GF-D8 (cell line): ENCODE measurements at regions not wholly inside any gene's neighbourhood (a gene's known extent, or its start where the extent isn't known, plus 50 kb on each side); places are given as distances from the start of the nearest gene placed in this dataset.
A peak's percentile ranks its signal among the peaks of the same experiment; 100 is the strongest.

ENCODE experiments used
- DNase-seq: peaks from one replicate; lab custom pipeline; 2025; lab: John Stamatoyannopoulos, UW

DNA sequence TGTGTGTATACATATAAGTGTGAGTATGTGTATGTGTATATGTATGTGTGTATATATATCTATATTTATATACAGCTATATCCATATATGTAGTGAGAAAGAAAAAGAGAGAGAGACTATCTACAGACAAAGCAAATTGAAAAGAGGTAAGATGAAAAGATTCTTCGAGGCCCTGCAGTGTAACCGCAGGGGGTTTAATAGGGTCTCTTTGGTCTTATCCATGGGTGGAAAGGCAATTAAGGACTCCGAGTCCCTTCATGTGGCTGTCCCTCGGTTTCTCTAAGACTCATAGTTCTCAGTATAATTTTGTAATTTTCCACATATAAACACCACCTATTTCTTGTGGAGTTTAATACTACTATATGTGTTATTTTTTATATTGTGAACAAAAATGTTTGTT lies 50.6 kb upstream of the JAZF1 start:
- DNase-seq = no peak

DNA sequence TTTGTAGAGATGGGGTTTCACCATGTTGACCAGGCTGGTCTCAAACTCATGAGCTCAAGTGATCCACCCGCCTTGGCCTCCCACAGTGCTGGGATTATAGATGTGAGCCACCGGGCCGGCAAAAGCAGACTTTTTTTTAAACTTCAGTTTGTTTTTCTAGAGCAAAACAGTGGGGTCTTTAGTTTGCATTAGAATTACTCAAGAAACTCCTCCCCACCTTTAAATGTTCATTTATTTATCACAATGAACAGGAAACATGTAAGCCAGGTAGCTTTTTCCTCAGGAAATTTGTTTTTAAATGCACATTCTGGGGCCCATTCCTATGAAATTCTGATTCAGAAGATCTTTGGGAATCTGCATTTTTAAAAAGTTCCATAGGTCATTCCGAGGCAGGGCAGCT lies 56.0 kb upstream of the JAZF1 start:
- no peak for DNase-seq

DNA sequence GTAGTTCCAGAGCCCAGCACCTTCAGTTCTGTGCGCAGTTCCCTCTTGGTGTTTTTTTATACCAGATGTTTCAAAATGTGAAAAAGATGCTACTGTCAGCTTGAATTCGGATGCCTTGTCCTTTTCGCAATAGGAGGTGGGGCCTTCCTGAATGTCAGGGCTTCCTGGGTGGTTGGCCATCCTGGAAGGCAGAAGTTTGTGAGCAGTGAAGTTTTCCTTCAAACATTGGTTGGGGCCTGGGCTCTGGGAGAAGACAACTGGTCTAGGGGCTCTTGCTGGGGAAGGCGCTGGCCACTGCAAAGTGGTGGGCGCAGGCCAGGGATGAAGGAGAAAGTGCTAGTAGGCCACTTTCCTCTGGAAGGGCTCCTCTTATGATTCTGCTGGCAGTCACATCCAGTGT lies 56.8 kb upstream of the JAZF1 start:
- DNase-seq = peak; percentile 43

DNA sequence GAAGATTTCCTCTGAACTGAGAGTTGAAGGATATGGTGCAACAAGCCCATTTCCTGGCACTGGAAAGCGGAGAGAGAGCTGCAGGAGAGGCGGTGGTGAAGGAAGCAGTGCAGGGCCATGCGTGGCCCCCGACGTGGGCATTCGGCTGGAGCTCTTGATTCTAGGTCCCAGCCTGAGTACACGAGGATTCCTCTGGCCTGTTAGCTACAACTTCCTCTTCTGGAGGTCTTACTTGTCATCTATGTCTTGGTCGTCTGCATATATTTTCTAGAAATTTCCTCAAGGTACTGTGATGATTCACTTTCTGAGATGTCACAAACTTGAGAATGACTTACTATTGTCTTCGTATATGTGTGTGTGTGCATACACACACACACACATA lies 59.2 kb upstream of the JAZF1 start:
- peak; percentile 100 for DNase-seq

DNA sequence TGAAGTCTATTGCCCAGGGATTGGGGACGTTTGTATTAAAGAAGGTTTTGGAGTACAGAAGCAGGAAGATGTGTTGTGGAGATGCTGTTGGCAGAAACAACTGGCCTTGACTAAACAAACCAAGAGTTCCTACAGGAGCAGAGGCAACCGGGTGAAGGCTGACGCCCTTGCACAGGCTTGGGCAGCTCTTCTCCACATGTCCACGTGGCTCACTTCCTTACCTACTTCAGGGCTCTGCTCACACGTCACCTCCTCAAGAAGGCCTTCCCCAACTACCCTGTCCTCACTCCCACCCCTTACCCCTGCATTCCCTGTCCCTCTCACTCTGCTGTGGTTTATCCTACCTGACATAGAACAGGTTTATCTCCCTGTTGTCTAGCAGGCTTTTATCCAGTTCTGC lies 59.9 kb upstream of the JAZF1 start:
- peak; percentile 89 for DNase-seq

DNA sequence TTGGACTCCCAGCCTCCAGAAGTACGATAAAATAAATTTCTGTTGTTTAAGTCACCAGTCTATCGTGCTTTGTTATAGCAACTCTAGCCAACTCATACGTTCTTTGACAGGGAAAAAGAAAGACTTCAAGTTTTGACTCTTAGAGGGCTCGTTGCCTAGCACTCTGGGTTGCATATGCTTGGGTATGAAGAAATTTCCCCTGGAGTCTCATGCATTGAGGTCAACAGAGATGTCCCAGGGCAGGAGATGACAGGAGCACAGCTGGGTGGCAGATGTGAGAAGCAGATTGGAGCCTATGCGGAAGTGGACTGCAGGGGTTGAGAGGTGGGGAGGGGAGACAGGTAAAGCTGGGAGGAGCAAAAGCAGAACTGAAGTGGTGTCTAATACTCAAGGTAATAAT lies 63.3 kb upstream of the JAZF1 start:
- peak; percentile 63 for DNase-seq

DNA sequence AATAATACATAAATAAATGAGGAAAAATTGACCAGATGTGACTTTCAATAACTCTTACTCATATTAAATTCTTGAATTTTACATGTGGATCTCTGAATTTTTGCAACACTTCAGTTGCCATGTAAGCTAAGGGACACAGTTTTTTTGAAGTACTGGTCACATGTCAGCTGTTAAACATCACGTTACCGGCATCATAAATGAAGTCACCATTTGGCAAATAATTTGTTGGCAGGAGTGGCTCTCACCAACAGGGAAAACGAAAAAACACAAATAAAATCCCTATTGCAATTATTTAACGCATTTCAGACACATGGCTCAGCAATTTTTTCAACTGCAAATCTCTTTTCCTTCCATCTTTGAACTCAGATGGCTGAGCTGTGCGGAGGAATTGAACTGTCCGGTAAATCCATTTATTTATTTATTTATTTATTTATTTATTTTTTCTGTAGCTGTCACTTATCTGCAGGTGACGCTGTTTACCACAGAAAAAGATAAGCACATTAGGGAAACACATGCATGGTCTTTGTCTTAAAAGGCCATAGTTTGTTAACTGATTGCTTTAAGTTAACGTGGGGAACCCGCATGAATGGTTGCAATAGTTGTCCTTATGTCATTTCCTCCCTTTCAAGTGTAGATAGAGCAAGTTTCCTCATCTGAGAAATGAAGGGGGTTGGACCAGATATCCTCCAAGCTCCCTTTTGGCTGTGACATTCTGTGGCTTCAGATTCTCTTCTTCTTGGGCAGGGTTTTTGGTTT lies 64.7 kb upstream of the JAZF1 start:
- DNase-seq = peak; percentile 84

DNA sequence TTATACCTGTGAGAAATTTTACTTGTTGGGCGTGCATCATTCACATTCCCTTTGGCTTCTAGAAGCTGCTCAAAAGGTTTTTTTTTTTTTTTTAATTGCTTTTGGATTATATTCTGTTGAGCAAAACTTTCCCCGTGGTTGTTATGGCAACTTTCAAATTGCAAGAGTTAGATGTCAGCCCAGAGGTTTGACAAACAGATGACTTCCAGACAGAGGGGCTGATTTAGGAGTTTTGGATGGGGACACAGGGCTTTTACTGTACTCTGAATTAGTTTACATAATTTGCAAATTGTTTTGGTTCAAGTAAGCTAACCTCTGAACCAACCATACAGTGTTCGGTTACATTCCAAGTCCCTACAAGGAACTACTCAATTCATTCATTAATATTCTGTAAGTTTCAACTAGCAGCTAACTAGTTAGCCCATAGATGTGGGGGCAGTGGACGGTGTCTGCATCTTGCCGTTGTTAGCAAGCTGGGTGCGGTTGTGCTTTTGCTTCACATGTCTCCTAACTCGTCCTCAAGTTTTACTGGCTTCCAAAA lies 66.4 kb upstream of the JAZF1 start:
- DNase-seq = no peak

DNA sequence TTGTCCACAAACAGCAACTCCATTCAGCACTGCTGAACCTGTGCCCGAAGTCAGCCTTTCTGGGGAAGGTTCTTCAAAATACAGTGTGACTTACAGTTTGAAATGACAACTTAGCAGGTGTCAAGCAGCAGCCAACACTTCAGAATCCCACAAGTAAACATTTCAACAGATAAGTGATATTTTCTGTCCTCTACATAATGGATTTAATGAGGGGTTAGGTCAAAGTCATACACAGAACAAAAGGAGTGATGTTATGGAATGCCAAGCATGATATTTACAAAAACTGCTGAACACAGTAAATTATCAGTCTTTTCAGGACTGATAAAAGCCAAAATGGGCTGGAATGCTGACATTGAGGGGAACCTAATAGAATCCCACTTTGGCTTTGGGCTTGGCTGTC lies 77.6 kb upstream of the JAZF1 start:
- no peak for DNase-seq

DNA sequence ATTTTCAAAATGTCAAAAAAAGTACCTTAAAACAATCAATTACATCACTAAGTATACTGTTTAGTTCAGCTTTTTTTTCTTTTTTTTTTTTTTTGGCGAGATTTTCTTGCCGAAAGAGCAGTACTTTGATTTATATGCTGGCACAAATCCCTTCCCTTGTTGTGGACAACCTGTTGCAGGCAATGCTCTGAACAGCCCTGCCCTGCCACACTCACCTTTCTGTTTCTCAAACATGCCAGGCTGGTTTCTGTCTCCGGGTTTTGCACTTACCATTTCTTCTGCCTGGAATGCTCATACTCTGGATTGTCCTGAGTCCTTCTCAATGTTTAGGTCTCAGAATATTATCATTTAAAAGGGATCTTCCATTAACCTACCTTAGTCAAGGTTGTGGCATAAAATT lies 80.4 kb upstream of the JAZF1 start:
- no peak for DNase-seq

DNA sequence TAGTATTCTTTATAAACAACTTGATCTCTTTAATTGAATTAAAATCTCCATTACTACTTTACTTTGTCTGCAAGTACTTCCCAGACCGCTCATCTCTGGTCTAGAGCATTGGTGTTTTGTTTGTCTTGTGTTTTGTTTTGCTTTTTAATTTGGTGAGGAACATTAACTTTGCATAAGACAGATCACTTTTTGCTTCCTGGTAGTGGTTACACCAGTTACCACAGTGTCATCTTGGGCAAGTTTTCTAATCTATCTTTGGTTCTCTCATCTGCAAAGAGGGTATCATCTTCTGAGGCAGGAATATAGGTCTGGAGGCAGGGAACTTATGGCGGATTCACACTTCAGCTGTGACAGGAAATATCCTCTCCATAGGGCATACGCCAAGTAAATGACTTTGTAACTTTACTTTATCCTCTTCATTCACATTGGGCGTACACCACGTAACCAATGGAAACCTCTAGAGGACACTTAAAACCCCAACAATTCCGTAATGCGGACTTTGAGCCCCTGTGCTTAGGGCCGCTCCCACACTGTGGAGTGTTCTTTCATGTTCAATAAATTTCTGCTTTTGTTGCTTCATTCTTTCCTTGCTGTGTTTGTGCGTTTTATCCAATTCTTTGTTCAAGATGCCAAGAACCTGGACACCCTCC lies 83.2 kb upstream of the JAZF1 start:
- no peak for DNase-seq

DNA sequence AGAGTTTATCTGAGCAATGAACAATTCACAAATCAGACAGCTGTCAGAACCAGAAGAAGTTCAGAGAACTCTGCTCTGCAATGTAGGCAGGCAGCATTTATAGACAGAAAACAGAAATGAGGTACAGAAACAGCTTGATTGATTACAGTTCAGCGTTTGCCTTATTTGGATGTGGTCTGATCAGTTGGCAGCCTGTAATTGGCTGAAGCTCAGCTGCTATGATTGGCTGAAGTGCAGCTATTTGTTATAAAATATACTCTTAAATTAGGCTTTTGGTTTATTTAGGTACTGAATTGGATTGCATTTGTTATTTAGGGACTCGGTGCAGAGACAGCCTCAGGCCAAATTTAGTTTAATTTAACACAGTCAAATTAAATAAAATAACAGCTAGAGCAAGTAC lies 85.8 kb upstream of the JAZF1 start:
- DNase-seq = no peak

DNA sequence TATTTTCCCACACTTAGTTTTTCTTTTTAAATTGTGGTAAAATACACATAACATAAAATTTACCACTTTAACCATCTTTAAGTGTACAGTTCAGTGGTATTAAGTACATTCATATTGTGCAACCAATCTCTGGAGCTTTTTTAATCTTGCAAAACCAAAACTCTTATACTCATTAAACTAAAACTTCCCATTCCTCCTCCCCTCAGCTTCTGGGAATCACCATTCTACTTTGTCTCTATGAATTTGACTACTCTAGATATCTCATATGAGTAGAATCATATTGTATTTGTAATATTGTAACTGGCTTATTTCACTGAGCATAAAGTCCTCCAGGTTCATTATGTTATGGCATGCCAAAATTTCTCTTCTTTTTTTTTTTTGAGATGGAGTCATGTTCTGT lies 86.4 kb upstream of the JAZF1 start:
- DNase-seq = no peak

DNA sequence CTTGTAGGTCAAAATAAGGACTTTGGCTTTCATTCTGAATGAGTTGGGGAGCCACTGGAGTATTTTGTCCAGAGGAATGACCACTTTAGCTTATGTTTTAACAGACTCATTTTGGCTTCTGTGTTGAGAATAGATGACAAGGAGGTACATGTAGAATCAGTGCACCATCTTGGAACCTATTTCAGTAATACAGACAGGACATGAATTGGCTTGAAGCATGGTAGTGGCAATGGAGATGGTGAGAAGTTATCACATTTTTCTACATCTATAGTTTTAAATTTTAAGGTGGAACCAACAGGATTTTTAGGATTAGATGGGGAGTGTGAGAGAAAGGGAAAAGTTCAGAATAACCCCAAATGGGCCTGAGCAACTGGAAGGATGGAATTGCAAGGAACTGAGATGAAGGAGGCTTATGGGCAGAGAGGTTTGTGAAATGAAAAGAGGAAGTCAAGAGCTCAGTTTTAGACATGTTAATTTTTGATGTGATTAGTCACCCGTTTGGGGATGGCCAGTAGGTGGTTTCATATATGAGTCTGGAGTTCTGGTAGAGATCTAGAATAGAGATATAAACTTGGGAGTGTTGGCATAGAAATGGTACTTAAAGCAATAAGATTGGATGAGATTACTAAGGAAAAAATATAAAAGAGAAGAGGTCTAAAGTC lies 89.2 kb upstream of the JAZF1 start:
- peak; percentile 25 for DNase-seq

DNA sequence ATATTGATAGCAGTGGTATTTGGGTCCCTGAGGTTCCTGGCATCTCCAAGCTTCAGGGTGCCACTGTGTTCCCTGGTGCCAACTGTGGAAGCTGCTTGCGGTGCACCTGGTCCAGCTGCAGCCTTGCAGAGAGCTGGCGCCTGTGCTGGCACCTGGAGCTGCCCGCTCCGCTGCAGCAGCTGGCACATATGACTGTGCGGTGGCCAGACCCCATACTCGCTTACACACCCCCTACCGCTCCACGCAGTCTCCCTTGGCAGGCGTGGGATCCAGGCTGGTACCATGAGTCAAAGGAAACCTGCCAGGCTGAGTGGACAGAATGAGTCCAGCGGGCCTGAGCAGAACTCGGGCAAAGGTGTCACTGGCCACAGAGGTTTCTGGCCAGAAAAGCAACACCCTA lies 89.9 kb upstream of the JAZF1 start:
- no peak for DNase-seq

DNA sequence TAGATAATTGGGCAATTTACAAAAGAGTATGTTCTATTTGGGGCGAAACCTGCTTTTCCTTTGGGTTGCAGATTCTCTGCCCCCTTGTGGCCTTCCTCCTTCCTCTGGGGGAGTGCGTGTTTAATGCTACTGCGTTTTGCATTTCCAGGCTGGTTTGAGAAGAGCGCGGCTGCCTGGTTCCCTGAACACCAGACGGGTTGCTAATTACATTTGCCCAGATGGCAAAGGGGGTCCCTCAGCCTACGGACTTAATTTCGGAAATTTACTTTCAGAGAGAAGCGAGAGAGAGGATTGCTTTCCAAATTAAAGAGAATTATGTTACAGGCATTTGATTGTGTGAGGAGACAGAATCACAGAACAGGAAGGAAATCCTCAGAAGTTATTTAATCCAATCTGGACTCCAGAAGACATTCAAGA lies 91.9 kb upstream of the JAZF1 start:
- peak; percentile 48 for DNase-seq

DNA sequence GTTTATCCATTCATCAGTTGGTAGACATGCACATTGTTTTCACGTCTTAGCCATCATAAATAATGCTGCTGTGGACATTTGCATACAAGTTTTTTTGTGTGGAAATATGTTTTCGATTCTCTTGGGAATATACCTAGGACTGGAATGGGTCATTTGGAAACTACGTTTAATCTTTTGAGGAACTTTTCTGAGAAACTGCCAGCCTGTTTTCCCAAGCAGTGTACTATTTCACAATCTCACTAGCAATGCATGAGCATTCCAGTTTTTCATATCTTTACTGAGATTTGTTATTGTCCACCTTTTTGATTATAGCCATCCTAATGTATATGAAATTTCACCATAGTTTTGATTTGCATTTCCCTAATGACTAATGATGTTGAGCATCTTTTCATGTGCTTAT lies 95.7 kb upstream of the JAZF1 start:
- no peak for DNase-seq

DNA sequence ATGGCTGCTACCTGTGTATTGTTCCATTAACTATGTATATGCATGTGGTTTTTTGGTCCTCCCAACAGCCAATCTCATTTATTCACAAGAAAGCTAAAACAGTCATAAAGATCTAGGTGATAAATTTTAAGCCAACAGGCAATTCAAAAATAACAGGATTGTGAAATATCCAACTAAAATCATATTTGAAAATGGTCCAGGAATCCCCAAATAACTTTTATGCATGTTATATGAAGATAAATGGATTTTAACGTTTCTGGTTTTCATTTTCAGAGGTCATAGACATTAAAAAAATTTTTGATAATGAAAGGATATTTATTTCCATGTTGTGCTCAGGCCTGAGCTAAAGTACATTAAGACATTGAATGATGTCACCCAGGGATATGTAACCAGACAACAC lies 96.8 kb upstream of the JAZF1 start:
- no peak for DNase-seq

DNA sequence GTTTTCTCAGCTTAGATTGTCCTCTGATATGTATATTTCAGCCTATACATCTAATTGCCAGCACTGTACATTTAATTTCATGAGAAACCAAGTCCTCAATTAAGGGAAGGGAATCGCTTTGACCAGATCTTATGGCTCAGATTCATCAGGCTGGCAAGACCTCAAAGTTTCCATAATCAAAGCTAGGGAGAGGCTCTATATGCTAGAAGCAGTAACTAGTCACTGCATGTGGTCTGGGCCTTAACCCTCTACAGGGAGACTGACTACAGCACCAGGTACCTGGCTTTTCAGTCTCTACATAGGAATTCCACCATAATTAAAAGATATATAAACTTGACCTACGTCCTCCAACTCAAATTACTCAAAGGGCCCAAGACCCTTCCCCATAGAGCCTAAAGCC lies 97.4 kb upstream of the JAZF1 start:
- DNase-seq = no peak

DNA sequence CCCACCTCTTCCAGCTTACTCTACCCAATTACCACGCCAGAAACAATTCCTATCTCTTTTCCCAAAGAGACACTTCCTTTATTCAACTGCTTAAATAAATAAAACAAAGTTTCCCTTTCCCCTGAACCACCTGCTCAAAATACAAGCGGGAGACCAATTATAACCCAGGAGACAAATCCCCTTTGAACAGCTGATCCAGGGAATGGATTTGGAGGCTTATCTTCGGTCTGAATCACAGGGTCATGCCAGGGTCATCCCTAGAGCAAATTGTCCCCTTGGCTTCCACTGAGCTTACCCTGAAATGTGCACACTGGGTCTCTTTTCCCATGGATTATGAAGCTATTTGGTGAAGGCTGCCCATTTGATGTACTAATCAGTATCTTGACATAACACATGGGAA lies 99.9 kb upstream of the JAZF1 start:
- no peak for DNase-seq

DNA sequence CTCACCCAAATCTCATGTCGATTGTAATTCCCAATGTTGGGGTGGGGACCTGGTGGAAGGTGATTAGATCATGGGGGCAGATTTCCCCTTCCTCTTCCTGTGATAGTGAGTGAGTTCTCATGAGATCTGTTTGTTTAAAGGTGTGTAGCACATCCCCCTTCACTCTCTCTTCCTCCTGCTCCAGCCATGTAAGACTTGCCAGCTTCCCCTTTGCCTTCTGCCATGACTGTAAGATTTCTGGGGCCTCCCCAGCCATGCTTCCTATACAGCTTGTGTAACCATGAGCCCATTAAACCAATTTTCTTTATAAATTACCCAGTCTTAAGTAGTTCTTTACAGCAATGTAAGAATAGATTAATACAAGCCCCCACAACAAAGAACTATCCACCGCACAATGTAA lies 109.9 kb upstream of the JAZF1 start:
- DNase-seq = no peak

DNA sequence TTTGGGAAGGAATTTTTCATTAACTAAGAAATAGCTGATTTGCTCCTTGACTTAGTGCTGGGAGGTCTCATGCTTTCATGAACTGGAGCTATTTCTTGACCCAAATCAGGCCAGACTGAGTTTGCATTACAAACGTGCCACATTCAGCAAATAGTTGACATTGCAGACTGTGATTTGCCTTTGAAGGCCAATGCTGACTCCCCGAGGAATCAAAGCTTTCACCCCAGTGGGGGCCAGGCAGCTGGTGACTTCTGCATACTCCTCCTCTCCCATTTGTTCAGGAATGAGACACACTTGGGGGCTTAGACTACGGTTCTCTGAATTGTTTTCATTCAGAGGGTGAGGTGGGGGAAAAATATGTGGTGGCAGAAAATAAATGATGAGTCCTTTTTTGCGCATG lies 111.0 kb upstream of the JAZF1 start:
- no peak for DNase-seq

DNA sequence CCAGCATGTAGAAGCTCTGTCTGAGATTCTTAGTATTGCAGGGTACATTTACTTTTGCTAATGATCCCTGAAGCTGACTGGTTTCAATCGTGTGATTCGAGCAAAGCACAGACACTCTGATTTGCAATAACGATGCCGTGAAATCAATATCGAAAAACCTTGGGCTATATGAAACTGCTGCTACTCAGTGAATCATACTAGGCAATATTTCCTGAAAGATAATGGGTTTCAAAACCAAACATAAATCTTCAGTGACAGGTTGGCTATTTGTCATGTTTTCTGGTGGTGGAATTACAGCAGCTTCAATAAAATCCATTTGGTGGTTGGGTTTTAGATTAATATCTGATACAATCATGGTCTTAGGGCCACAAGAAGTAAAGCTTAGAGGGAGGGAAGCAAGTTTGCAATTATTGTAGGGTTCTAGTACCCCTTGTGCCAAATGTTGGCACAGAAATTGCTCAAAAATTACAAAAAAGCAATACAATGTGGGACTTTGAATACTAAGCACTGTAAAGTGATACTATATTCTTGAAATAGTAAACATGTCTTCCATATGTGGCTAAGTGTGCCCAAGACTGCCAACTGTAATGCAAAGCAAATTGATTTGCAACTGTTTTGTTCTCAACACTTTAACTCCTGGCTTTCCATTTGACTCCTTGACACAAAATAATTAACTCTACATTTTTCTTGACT lies 112.4 kb upstream of the JAZF1 start:
- no peak for DNase-seq
